ENCODE measurements at regions not wholly inside any gene's neighbourhood (a gene's known extent, or its start where the extent isn't known, plus 50 kb on each side); places are given as distances from the start of the nearest gene placed in this dataset.
A peak's percentile ranks its signal among the peaks of the same experiment; 100 is the strongest.

GRCh38 chr3:72641072-72641471 is 207.2 kb downstream of the SHQ1 start:
- H3K9ac ChIP-seq (replicated peaks in 1 of 4; ENCODE audit: extremely low read depth in 1 of 4, low read depth in 3 of 4, low read length in 3 of 4) = no peak overlapping the region
- no peaks in the 10 kb centered on the region for H3K4me1 ChIP-seq (replicated peaks in 1 of 4; ENCODE audit: control insufficient read depth in 3 of 4, insufficient read depth in 4 of 4, low read length in 3 of 4)
- H2BK120ac ChIP-seq (replicated peaks; ENCODE audit: low read depth, low read length) = no peak overlapping the region
- H2BK20ac ChIP-seq (ENCODE audit: low read length) = no peak overlapping the region
- no peaks in the 10 kb centered on the region for H3K36me3 ChIP-seq (ENCODE audit: control insufficient read depth in 2 of 4, insufficient read depth in 4 of 4, low read length in 3 of 4)
- no peak overlapping the region for H3K4me3 ChIP-seq (ENCODE audit: extremely low read depth in 1 of 4, insufficient read depth in 2 of 4, low read depth in 3 of 4, low read length in 4 of 4)
- no peak overlapping the region for H3K4ac ChIP-seq (replicated peaks; ENCODE audit: insufficient read length, low read depth, low read length)
- no peaks in the 10 kb centered on the region for H4K20me1 ChIP-seq (replicated peaks in 1 of 2; ENCODE audit: control insufficient read depth in 1 of 2, insufficient read depth in 2 of 2, low read length in 2 of 2)
- no peak overlapping the region for H3K23ac ChIP-seq (ENCODE audit: insufficient read length)
- H2AK5ac ChIP-seq (ENCODE audit: low read depth, low read length) = no peak overlapping the region
- no peak overlapping the region for H4K8ac ChIP-seq (ENCODE audit: extremely low read depth, insufficient read depth, low read length)
- H3K79me1 ChIP-seq (ENCODE audit: low read depth, low read length) = no peaks in the 10 kb centered on the region
- ChIA-PET CTCF (ENCODE audit: partially characterized antibody) (interaction anchor here (1.5 to 3.0 kb wide), 3 partner anchors 15 to 170 kb away, joined by 3 to 12 read pairs (median 6); no protein-coding TSS in a partner anchor), POLR2A (ENCODE audit: partially characterized antibody) (no interaction called here)
- H3K27ac ChIP-seq (ENCODE audit: low read depth, low read length) = no peak overlapping the region
- no peak overlapping the region for H2BK15ac ChIP-seq (ENCODE audit: low read length)
- peaks cover 1% of the 10 kb centered on the region; the same call in 1 of the 2 replicates for H3K23me2 ChIP-seq (ENCODE audit: low read depth, low read length)
- no peaks in the 10 kb centered on the region for H3K27me3 ChIP-seq (replicated peaks in 1 of 4; ENCODE audit: control insufficient read depth in 3 of 4, extremely low read depth in 1 of 4, insufficient read depth in 3 of 4, low read length in 3 of 4)
- no peak overlapping the region for H3K18ac ChIP-seq (ENCODE audit: extremely low read depth, low read length)
- TF ChIP-seq BRCA1 (IDR thresholded peaks at IDR 0.05; ENCODE audit: low read depth, low read length) (no peak), KDM1A (IDR thresholded peaks at IDR 0.05; ENCODE audit: borderline replicate concordance, low read length) (peak; percentile 78; the same call in 1 of the 2 replicates)
- H3K79me2 ChIP-seq (ENCODE audit: control insufficient read depth in 1 of 2, insufficient read depth in 2 of 2, low read length in 2 of 2) = no peaks in the 10 kb centered on the region
- H3K4me2 ChIP-seq (ENCODE audit: insufficient read depth in 1 of 2, low read depth in 2 of 2, low read length in 2 of 2) = no peak overlapping the region
- no peak overlapping the region for H4K91ac ChIP-seq (replicated peaks; ENCODE audit: insufficient read length, low read length)
- no peak overlapping the region for H3K14ac ChIP-seq (ENCODE audit: insufficient read length)
- H2BK5ac ChIP-seq (ENCODE audit: low read depth, low read length) = no peak overlapping the region
- H3K56ac ChIP-seq (replicated peaks; ENCODE audit: insufficient read length, low read depth, low read length) = no peak overlapping the region
- H2AFZ ChIP-seq (ENCODE audit: low read length) = no peak overlapping the region
- H3K9me3 ChIP-seq (ENCODE audit: insufficient read depth in 2 of 2, low read depth in 1 of 2, low read length in 1 of 2) = no peaks in the 10 kb centered on the region
- H4K5ac ChIP-seq (ENCODE audit: insufficient read length, low read depth, low read length) = no peak overlapping the region
- no peak overlapping the region for H2BK12ac ChIP-seq (ENCODE audit: low read depth, low read length)
- 92% methylated on average over 4 of the region's 4 CpGs; no CpG with 5 or more reads in 1 of the 2 experiments for WGBS, 2 experiments (ENCODE audit: extremely low coverage in 1 of 2, insufficient coverage in 1 of 2, insufficient read length in 1 of 2, insufficient replicate concordance in 2 of 2, low coverage in 1 of 2, low lambda C conversion rate in 2 of 2, missing lambda C conversion rate in 1 of 2)
- DNase-seq (ENCODE audit: low read depth in 1 of 2, low spot score in 2 of 2) (no peak), FAIRE-seq (no peak)

Measured in H1 (cell line).